Left forelimb (tissue), 1 donor: ENCODE measurements at regions not wholly inside any gene's neighbourhood (a gene's known extent, or its start where the extent isn't known, plus 50 kb on each side); places are given as distances from the start of the nearest gene placed in this dataset.

ENCODE experiments used
- DNase-seq: peaks from one replicate; pipeline ENCODE4 v3.0.0-alpha.2; 2018; ENCODE audit warnings: low spot score

- DNase-seq = no peak
Measured at GRCh38 chr4:123096038-123096437, 173.6 kb upstream of the NUDT6 start.

- no peak for DNase-seq
Measured at GRCh38 chr4:123102897-123103471, 180.6 kb upstream of the NUDT6 start.

GRCh38 chr4:123104310-123105025 is 182.1 kb upstream of the NUDT6 start:
- no peak for DNase-seq

- DNase-seq = no peak
Measured at GRCh38 chr4:123105026-123105420, 182.6 kb upstream of the NUDT6 start.

GRCh38 chr4:123106747-123107146 is 184.3 kb upstream of the NUDT6 start:
- peak; percentile 56 for DNase-seq

- DNase-seq = no peak
Measured at GRCh38 chr4:123107444-123108252, 185.3 kb upstream of the NUDT6 start.

GRCh38 chr4:123109139-123109538 is 186.7 kb upstream of the NUDT6 start:
- DNase-seq = no peak

GRCh38 chr4:123110147-123110546 is 187.8 kb upstream of the NUDT6 start:
- DNase-seq = no peak

GRCh38 chr4:123110685-123111084 is 188.3 kb upstream of the NUDT6 start:
- no peak for DNase-seq

- no peak for DNase-seq
Measured at GRCh38 chr4:123113155-123113554, 190.8 kb upstream of the NUDT6 start.

- DNase-seq = peak; percentile 65
Measured at GRCh38 chr4:123114084-123114914, 191.9 kb upstream of the NUDT6 start.

GRCh38 chr4:123114915-123115756 is 192.7 kb upstream of the NUDT6 start:
- DNase-seq = no peak

- no peak for DNase-seq
Measured at GRCh38 chr4:123116412-123116811, 194.0 kb upstream of the NUDT6 start.

GRCh38 chr4:123120473-123120872 is 198.1 kb upstream of the NUDT6 start:
- DNase-seq = no peak

GRCh38 chr4:123121241-123121907 is 199.0 kb upstream of the NUDT6 start:
- no peak for DNase-seq

- no peak for DNase-seq
Measured at GRCh38 chr4:123125477-123125876, 203.1 kb upstream of the NUDT6 start.

GRCh38 chr4:123127218-123127617 is 204.8 kb upstream of the NUDT6 start:
- DNase-seq = no peak

GRCh38 chr4:123127875-123128274 is 205.5 kb upstream of the NUDT6 start:
- no peak for DNase-seq

- DNase-seq = no peak
Measured at GRCh38 chr4:123133397-123134050, 211.1 kb upstream of the NUDT6 start.

- DNase-seq = no peak
Measured at GRCh38 chr4:123144616-123145015, 222.2 kb upstream of the NUDT6 start.
